Putamen (tissue), 1 donor: ENCODE measurements at regions not wholly inside any gene's neighbourhood (a gene's known extent, or its start where the extent isn't known, plus 50 kb on each side); places are given as distances from the start of the nearest gene placed in this dataset.
A peak's percentile ranks its signal among the peaks of the same experiment; 100 is the strongest.
"Not testable (repeated sequence)": the region's sequence is repeated elsewhere in the genome, so short reads cannot be mapped to it uniquely, and the experiment has no call there.

Experiments
- DNase-seq: peaks from one replicate; pipeline ENCODE4 v3.0.0-alpha.2; 2016; ENCODE audit warnings: low spot score

DNA sequence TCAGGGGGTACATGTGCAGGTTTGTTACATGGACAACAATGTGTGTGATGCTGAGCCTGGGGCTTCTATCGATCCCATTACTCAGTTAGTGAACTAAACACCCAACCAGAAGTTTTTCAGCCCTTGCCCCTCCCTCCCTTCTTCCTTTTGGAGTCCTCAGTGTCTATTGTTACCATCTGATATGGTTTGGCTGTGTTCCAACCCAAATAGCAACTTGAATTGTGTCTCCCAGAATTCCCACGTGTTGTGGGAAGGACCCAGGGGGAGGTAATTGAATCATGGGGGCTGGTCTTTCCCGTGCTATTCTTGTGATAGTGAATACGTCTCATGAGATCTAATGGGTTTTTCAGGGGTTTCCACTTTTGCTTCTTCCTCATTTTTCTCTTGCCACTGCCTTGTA lies 186.3 kb downstream of the AEBP2 start:
- not testable (repeated sequence) for DNase-seq

DNA sequence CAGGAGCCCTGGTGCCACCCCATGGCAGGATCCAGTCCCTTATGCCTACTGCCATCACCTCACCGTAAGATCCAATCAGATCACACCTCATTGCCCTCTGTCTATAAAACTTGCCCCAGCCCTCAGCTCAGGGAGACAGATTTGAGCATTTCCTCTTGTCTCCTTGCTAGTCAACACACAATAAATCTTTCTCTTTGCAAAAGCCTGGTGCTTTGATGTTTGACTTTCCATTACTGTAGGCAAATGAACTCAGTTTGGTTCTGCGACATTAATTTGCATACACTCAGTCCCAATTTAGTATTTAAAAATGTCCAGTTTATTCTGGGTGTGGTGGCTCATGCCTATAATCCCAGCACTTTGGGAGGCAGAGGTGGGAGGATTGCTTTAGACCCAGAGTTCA lies 188.4 kb downstream of the AEBP2 start:
- no peak for DNase-seq

DNA sequence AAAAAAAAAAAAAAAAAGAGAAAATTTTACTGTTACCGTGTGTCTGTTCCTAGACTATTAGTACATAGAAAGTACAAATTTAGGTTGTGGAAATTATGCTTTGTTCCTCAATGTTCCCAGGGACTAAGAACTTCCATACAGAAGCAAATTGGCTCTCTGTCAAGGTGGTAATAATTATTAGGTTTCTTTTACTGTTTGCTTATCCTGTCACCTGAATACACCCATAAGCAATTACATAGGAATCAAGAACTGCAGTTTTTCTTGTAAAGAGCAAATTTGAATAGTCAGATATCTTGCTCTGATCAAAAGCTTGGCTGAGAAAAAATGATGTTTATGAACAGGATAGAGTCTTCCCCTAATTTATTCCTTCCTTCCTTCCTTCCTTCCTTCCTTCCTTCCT lies 191.2 kb downstream of the AEBP2 start:
- DNase-seq: no peak

DNA sequence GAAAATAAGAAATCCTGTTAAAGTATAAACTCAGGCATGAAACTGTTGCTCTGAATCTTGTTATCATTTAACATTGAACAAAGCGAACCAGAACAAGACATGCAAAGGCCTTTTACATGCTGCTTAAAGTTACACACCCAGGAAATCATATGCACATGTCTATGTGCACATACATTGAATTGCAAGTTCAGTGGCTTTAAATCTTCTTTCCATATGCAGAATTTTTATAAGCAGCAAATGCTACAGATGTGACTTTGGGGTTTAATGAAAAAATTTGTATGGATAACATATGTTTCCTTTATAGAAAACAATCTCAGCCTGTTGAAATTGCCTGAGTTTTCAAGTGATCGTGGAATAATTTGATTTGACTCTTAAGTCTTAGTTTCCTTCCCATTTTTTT lies 193.9 kb downstream of the AEBP2 start:
- DNase-seq: no peak

DNA sequence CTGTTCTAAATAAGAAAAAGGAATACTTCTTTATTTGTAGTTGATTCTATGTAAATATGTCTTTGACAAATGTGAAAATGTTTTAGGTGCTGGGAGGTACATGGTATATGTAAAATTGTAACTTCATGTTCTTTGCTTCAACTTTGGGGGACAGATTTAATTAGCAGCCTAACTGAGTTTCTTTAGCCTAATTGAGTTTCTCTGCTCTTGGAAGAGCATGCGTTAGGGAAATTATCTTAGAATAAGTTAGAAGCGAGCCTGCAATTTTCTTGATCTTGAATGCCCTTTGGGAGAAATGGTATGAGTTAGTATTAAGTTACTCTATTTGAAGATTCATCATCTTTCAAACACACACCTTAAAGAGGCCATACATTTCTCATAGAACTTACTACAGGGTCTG lies 194.3 kb downstream of the AEBP2 start:
- no peak for DNase-seq

DNA sequence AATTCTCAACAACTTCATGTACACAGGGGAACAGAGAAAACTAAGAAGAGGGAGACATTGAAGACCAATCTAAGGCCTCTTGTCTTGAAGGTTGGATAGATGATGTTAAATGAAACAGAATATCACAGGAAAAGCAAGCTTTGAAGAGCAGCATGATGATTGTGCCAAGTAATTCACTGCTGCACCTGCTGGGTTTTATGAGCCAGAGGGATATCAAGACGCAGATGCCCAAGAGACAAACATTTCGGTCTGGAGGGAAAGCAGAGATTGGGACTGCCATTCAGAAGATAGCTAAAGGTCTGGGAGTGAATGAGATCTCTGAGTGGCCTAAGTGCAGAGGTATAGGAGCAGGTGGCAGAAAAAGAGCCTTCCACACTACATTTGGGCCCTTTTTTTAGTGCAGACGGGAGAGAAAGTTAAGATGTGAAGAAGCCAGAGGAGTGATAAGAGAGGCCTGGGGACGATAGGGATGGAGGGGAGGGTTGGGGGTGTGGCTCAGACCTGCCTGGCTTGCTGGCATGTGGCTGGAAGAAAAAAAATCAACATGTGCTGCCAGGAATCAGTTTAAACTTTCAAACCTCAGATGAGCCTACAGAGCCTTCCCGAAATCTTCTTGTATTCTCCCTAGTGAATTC lies 200.6 kb downstream of the AEBP2 start:
- no peak for DNase-seq

DNA sequence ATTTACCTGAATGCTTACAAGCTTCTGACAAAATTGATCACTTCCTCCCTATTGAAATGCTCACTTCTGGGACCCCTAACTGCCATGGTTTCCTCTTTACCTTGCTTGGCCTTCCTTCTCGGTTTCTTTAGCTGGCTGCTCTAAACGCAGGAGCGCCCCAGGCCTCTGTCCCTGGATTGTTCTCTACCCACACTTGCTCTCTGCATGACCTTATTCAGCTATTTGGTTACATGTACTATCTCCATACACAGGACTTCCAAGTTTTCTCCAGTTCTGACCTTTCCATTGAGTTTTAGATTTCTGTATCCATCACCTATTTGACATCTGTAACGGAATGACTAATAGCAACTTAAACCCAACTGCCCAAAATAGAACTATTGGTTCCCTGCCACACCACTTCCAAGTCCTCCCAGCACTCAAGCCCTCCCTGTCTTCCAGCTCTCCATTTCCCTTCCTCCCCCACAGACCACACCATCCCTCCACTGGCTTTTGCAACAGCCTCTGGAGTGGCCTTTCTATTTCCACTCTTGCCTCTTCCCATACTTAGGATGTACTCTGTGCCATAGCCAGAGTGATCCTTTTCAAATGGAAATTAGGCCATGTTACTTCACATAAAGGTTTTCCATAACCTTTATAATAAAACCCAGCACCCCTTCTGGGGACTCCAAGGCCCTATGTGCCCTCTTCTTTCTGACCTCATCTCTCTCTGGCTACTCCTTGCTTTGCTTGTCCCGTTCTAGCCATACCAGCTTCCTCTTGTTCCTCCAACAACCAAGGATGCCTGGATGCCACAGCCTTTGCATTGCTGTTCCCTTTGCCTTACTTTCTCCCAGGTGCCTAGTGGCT lies 202.2 kb downstream of the AEBP2 start:
- DNase-seq: no peak

DNA sequence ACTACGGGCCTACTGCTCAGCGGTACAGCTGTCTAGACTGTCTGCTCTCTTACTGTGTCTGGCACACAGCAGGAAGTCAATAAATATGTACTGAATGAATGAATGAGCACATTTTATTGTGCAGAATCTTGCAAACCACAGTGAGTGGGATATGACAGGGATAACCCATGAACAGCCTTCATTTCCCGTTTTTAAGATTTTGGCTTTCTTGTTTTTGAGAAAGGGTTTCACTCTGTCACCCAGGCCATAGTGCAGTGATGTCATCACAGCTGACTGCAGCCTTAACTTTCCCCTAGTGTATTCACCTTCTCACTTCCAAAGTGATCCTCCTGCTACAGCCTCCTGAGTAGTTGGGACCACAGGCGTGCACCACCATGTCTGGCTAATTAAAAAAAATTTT lies 203.1 kb downstream of the AEBP2 start:
- DNase-seq: no peak

DNA sequence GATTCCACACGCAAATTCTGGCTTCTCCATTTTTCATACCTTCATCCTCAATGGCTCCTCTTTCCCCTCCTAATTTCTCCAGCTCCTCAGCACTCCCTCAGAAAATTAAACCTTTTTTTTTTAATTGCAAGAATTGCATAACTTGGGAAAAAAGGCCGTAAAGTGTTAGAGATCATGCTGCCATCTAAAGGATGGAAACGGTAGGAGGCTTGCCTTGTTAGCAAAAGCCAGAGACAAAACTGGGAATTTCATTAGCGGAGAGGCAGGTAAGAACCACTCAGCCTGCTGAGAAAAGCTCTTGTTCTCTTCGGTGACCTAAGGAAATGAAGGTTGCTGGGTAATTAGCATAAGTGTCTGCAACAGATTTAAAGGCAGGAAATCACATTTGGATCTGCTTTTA lies 204.3 kb downstream of the AEBP2 start:
- DNase-seq: peak; percentile 31

DNA sequence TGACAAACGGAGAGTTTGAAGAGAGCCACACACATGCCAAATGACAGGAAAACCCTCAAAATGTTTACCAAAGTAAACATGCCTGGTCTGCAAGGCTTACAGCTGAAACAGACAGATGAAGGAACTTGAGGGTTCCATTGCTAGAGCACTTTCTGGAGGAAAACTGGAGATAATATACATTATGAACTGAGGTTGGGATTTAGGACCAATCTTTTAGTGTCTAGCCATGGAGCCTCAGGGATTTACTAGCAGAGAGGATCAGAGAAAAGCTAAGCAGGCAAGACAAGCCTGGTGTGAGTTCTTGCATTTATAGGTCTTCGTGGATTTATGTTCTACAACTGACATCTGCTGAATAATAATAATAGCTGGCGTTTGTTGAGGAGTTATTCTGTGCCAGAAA lies 205.3 kb downstream of the AEBP2 start:
- no peak for DNase-seq

DNA sequence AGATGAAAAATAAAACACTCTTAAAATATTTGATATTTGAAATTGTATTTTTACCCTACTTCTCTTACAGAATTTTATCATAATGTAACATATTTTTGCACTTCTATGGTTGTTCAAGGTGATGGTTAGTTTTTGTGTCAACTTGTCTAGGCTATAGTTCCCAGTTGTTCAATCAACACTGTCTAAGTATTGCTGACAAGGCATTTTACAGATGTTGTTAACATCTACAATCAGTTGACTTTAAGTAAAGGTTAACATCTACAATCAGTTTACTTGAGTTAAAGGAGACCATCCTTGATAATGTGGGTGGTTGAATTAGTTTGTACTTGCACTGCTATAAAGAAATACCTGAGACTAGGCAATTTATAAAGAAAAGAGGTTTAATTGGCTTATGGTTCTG lies 206.5 kb downstream of the AEBP2 start:
- no peak for DNase-seq

DNA sequence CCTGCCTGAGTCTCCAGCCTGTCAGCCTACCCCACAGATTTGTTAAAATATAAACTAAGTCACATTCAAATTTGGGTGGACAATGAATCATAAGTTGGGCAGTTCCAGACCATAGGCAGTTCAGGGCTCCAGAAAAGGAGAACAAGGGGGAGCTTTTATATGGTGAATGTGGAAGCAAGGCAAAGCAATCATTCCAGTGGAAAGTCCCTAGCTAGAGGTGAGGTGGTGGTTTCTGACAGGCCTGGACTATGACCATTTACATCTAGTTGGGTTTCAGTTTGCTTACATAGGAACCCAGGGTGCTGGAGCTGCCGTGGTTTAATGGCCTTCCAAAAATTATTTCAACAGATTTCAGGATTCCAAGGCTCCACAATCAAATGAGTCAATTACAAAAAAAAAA lies 207.3 kb downstream of the AEBP2 start:
- no peak for DNase-seq

DNA sequence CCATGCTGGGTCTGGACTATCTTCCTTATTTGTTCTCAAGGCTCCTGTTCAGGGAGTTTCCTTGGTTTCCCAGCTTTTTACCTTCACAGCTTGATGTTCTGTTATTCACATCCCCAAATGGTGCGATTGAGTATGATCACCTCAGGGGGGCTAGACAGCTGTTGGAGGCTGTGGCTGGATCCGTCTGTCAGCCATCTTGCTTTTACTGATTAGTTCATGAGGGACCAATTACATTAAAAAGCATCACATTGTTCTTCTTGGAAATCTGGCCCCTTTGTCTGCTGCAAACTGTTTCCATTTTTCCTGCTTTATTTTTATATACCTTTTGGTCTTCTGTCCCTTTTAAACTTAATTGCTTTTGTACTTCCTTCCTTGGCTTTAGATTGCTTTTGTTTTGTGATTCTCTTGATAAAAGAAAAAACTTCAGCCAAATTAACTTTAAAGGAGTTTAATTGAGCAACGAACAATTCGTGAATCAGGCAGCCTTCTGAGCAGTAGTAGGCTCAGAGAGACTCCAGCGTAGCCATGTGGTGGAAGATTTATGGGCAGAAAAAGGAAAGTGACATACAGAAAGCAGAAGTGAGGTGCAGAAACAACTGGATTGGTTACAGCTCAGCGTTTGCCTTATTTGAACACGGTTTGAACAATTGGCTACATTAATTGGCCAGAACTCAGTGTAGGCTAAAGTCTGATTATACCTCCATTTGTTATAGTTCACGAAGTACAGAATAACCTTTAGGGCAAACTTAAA lies 208.7 kb downstream of the AEBP2 start:
- DNase-seq: no peak

DNA sequence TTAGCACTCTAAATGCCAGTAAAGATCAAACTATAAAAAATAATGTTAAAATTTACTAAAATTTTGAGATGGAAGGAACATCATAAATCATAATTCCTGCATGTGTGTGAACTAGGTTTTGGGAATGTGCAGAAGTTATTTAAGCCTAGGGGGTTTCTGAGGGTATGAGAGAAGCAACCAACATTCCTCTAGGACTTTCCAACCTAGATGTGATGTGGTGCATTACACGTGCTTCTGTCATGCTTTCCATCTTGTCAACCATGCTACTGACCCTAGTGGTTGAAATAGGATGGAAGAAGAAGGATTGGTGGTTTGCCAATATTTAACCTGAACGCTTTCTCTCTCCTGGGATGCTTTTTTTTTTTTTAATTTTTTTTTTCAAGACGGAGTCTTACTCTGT lies 209.3 kb downstream of the AEBP2 start:
- no peak for DNase-seq

DNA sequence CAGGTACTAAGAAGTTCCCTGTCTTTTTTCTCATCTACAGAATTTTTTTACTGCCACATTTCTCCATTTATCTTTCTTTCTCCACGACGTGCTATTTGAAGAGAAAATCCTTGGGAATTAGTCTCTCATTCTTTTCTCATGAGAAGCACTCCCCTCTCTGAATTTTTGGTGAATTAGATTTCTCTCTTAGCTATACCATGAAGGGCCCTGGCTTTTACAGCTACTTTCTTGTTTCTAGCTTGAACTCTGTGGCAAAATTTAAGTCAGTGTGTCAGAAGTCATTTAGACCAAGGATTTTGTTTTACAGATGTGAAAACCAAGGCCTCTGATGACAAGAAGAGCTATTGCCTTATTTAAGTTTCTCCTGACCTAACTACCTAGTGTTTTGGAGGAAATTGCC lies 213.1 kb downstream of the AEBP2 start:
- no peak for DNase-seq

DNA sequence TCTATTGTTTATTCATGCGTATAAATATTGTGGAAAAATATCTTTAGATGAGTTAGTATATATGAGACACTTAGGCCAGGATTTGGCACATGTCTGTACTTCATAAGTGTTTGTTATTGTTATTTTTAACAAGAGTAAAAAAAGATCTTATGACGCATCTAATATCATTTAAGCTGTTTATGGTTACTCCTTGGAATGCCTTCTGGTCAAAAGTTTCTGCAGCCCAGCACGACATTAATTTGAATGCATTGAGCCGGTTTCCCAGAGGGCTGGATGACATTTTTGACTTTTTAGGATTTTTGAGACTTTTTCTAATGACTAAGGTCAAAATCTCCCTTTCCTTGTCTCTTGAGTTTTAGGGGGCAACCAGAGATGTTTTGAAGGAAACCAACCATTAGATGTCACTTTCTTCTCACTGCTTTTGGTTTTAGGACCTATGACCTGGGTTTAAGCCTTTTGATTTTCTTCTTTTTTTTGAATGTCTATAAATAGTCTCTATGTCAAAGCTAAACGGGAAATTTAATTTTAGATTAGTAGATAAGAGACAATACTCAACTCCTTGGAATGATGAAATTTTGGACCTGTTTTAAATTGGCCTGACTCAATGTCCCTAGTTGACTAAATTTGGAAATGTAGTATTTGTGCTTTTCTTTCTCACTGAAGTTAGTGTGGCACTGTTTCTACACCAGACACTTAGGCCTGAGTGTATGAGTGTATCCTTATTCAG lies 215.5 kb downstream of the AEBP2 start:
- DNase-seq: no peak

DNA sequence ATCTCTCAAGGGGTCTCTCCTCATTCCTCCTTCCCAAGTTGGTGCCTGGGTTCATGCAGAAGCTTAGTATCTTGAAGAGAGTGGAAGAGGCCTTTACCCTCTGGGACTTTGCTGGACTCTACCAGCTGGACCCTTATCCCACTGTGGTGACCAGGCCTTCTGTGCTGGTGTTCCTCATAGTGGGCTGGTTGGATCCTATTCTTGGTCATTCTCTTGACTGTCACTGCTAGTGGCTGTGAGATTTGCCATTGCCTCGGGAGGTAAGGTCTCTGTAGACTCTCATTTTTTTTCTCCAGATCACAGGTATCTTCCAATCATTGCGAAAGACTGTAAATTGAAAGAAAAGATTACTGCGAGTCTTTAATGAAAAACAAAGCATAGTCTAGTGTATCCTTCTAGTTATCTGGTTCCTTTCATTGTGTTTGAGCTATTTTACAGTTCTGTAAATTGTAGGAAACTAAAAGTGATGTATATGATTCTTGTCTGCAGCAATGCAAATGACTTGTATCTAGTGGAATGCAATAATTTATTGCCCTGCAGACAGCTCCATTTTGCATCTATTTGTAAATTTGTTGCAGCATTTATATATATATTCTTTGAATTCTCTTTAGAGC lies 217.9 kb downstream of the AEBP2 start:
- no peak for DNase-seq

DNA sequence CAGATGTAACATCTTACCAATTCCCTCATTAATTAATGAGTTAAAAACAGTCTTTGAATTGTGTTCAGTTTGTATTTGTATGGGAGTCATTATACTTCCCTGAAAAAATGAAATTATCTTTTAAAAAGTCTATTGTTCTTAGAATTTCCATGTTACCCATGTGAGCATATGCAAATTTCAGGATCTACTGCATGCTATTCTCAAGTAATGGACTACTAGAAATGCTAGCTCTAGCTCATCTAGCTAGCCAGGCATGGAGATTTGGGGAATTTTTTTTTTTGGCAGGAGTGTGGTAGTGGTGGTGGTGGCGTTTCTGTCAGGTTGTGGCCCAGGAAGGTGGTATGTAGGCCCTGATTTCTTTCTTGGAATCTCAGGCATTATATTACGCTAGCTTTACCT lies 218.4 kb downstream of the AEBP2 start:
- DNase-seq: no peak

DNA sequence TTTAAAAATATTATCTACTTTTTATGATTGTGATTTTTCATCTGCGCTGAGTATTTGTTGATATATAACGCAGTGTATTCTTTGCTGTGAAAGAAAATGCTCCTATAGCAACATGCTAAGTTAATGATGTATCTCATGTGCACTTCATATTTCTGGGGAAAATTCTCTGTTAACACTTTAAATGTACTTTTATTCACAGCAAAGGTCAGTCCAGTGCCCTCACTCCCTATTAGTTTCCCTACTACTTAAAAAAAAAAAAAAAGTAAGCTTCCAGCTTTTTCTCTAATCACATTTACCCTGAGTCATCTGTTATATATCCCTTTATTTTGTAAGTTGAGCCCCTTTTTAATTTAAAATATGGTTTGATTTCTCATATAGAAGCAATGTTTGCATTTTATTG lies 219.8 kb downstream of the AEBP2 start:
- no peak for DNase-seq

DNA sequence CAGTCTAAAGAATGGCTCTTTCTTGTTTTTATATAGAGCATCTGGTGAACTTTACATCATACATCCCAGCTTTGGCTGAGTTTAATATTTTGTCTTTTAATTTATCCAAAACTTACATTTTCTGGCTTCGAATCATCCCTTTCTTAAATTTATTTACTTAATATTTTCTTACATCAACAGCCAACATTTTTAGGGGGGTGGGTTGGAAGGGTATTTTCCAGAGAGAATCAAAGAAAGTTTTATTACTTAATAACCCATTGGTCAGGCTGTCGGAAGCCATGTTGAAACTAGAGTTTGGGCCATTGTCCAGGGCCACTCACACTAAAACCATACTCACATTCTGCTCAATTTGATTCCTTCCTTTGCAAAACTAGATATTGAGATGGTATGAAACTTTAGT lies 220.2 kb downstream of the AEBP2 start:
- no peak for DNase-seq

DNA sequence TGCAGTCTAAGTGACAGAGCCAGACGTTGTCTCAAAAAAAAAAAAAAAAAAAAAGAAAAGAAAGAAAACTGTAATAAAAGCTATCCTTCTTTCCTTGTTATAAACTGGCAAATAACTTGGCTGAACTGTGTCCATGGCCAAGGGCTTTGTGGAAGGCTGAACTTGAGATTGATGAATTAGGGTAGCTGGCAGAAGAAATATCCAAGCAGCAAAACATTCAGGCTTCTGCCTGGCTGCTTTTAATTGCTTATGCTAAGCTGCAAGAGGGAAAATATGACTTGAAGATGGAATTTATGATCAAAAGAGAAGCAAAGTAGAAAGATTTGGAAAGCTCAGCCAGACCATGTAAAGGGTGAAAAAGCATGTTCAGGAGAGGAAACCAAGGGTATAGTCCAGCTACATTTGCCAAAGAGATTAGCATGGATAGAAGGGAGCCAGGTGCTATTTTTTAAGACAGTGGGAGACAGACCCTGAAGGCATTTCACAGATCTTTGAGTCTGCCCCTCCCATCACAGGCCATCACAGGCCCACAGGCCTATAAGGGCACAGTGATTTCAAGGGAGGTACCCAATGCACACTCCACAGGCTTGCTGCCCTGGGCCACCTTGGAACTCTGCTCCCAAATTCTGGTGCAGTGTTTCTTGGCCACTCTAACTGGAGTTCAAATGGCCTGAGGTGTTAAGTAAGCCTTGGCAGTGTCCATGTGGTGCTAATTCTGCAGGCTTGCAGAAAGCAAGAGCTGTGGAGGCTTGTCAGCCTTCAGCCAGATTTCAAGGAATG lies 226.0 kb downstream of the AEBP2 start:
- no peak for DNase-seq
